Progenitor cell of endocrine pancreas (in vitro differentiated cells): ENCODE measurements at regions not wholly inside any gene's neighbourhood (a gene's known extent, or its start where the extent isn't known, plus 50 kb on each side); places are given as distances from the start of the nearest gene placed in this dataset.

ENCODE experiments used
- DNase-seq: peaks from one replicate; pipeline ENCODE4 v3.0.0; 2021; ENCODE audit warnings: low spot score; ENCODE audit not compliant: unreplicated experiment
- H3K27ac Mint-ChIP-seq: 2 replicates; pipeline ENCODE4 v1.8.0; 2021; ENCODE audit warnings: mild to moderate bottlenecking, moderate library complexity, mixed read lengths
- H3K27me3 Mint-ChIP-seq: 2 replicates; pipeline ENCODE4 v1.8.0; 2021; ENCODE audit warnings: mixed read lengths
- H3K36me3 Mint-ChIP-seq: 2 replicates; pipeline ENCODE4 v1.8.0; 2022; ENCODE audit warnings: mixed read lengths; ENCODE audit not compliant: insufficient read depth
- H3K4me1 Mint-ChIP-seq: 2 replicates; pipeline ENCODE4 v1.8.0; 2021; ENCODE audit warnings: low read depth, mixed read lengths
- H3K4me3 Mint-ChIP-seq: 2 replicates; pipeline ENCODE4 v1.8.0; 2021; ENCODE audit warnings: low read depth, mild to moderate bottlenecking, moderate library complexity, mixed read lengths
- H3K9me3 Mint-ChIP-seq: 2 replicates; pipeline ENCODE4 v1.8.0; 2021; ENCODE audit warnings: low read depth, mixed read lengths
- TF ChIP-seq, protein P1 (sequence below): fragments of 200-600 bp; sonication (generic); IDR thresholded peaks from one replicate; pipeline ENCODE4 v1.5.0; 2021; ENCODE audit warnings: antibody characterized with exemption, mild to moderate bottlenecking; ENCODE audit not compliant: unreplicated experiment

DNA sequence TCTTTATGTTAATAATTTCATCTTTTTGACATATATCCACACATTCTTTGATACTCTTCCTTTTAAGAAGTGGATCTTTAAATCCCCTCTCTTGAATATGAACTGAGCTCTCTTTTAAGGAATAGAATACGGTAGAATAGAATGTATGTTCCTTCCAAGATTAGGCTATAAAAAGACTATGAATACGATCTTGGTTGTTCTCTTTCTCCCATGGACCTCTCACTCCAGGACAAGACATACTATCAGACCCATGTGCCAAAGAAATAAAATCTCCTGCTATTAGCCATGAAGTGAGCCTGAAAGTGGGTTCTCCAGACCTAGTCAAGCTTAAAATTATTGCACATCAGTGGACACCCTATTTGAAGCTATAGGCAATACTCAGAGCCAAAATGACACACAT lies 392.2 kb upstream of the ANO3 start:
- H3K27ac Mint-ChIP-seq = no peak overlapping the region
- TF ChIP-seq, protein P1, sequence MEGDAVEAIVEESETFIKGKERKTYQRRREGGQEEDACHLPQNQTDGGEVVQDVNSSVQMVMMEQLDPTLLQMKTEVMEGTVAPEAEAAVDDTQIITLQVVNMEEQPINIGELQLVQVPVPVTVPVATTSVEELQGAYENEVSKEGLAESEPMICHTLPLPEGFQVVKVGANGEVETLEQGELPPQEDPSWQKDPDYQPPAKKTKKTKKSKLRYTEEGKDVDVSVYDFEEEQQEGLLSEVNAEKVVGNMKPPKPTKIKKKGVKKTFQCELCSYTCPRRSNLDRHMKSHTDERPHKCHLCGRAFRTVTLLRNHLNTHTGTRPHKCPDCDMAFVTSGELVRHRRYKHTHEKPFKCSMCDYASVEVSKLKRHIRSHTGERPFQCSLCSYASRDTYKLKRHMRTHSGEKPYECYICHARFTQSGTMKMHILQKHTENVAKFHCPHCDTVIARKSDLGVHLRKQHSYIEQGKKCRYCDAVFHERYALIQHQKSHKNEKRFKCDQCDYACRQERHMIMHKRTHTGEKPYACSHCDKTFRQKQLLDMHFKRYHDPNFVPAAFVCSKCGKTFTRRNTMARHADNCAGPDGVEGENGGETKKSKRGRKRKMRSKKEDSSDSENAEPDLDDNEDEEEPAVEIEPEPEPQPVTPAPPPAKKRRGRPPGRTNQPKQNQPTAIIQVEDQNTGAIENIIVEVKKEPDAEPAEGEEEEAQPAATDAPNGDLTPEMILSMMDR = no peak
- no peaks in the 10 kb centered on the region for H3K27me3 Mint-ChIP-seq
- peaks cover 6% of the 10 kb centered on the region for H3K4me1 Mint-ChIP-seq
- no peaks in the 10 kb centered on the region for H3K36me3 Mint-ChIP-seq
- no peak for DNase-seq
- peaks cover 7% of the 10 kb centered on the region for H3K9me3 Mint-ChIP-seq
- H3K4me3 Mint-ChIP-seq = no peak overlapping the region

DNA sequence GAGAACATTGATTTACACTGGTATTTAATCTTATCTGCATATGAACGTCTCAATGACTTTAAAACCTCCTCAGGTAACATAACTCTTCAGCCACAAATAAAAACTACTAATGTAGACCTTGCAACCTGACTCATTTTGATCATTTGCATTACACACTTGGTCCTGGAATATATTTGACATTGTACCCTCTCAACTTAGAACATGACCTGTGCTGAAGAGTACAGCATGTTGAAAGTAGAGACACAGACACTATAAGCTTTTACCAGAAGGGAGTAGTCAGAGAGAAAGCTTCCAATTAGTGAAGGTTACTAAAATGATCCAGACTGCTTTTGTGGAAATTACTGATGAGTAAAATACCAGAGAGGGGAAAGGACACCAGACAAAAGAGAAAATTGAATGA lies 390.6 kb upstream of the ANO3 start:
- TF ChIP-seq, protein P1 = no peak
- Mint-ChIP-seq H3K4me3 (no peak overlapping the region), H3K4me1 (peaks cover 5% of the 10 kb centered on the region), H3K9me3 (no peaks in the 10 kb centered on the region), H3K27me3 (no peaks in the 10 kb centered on the region), H3K36me3 (no peaks in the 10 kb centered on the region), H3K27ac (no peak overlapping the region)
- no peak for DNase-seq

DNA sequence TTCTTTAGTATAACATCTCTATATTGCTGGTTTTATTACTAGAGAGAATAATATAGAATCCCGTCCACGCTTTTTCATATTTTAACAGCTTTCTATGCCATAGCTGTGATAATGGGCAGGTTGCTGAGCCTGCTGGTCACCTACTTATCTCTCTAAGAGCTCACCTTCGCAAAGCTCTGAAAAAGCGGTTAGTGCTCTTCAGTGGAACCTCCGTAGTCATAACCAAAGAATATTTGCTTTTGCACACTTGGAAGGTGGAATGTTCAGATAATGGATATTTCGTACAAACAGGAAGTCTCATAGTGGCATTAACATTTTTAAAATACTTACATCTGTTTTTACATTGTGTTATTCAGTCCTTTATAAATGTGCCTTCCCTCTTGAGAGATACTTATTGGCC lies 388.9 kb upstream of the ANO3 start:
- H3K27me3 Mint-ChIP-seq = no peaks in the 10 kb centered on the region
- TF ChIP-seq, protein P1 = no peak
- peaks cover 10% of the 10 kb centered on the region for H3K4me1 Mint-ChIP-seq
- no peaks in the 10 kb centered on the region for H3K36me3 Mint-ChIP-seq
- H3K27ac Mint-ChIP-seq = no peak overlapping the region
- DNase-seq = no peak
- peaks cover 4% of the 10 kb centered on the region for H3K9me3 Mint-ChIP-seq
- H3K4me3 Mint-ChIP-seq = no peak overlapping the region

DNA sequence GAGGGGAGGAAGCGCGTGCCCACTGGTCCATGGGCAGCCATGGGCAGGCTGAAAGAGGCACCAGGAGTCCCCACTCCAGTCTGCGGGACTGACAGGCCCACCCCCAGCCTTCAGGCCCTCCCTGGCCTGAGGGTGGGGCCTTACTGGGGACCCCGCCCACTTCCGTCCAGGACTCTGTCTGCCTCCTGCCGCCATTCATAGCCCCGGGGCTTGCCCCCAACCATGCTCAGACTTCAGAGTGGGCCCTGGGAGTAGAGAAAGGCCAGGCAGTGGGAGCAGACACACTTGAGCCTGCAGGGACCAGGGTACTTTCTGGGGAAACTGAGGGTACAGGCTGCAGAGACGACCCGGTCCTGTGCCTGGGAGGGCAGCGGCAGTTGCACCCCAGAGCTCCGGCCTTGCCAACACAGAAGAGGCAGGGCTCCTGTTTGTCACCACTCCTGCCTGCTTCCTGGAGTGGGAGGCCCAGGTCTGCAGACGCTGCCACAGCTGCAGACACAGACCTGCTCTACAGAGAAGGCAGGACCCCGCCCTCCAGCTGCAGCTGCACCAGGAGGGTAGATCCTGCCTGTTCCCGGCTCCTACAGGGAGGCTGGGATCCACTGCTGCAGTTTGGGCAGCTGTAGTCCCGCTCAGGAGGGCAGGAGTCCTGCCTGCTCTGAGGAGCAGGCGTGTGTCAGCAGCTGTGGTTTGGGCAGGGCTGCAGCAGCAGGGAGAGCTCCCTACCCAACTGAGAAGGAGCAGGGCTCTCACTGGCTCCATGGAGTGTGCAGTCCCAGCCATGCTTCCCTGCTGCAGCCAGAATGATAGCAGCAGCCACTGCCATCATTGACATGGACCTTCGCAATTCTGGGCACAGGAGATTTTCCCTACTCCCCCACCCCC lies 387.9 kb upstream of the ANO3 start:
- TF ChIP-seq, protein P1 = no peak
- no peak overlapping the region for H3K4me3 Mint-ChIP-seq
- DNase-seq = no peak
- no peaks in the 10 kb centered on the region for H3K36me3 Mint-ChIP-seq
- H3K9me3 Mint-ChIP-seq = peaks cover 10% of the 10 kb centered on the region
- no peaks in the 10 kb centered on the region for H3K27me3 Mint-ChIP-seq
- no peak overlapping the region for H3K27ac Mint-ChIP-seq
- H3K4me1 Mint-ChIP-seq = peaks cover 8% of the 10 kb centered on the region

DNA sequence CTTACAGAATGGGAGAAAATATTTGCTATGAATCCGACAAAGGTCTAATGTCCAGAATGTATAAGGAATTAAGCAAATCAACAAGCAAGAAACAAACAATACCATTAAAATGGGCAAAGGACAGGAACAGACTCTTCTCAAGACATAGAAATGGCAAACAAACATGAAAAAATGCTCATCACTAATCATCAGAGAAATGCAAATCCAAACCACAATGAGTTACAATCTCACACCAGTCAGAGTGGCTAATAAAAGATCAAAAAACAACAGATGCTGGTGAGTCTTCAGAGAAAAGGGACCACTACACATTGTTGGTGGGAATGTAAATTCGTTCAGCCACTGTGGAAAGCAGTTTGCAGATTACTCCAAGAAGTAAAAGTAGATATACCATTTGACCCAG lies 382.0 kb upstream of the ANO3 start:
- TF ChIP-seq, protein P1 = no peak
- Mint-ChIP-seq H3K27me3 (no peaks in the 10 kb centered on the region), H3K4me3 (no peak overlapping the region), H3K27ac (no peak overlapping the region), H3K4me1 (peaks cover 5% of the 10 kb centered on the region), H3K9me3 (peaks cover 23% of the 10 kb centered on the region), H3K36me3 (no peaks in the 10 kb centered on the region)
- no peak for DNase-seq
